ENCODE measurements at regions not wholly inside any gene's neighbourhood (a gene's known extent, or its start where the extent isn't known, plus 50 kb on each side); places are given as distances from the start of the nearest gene placed in this dataset.

DNA sequence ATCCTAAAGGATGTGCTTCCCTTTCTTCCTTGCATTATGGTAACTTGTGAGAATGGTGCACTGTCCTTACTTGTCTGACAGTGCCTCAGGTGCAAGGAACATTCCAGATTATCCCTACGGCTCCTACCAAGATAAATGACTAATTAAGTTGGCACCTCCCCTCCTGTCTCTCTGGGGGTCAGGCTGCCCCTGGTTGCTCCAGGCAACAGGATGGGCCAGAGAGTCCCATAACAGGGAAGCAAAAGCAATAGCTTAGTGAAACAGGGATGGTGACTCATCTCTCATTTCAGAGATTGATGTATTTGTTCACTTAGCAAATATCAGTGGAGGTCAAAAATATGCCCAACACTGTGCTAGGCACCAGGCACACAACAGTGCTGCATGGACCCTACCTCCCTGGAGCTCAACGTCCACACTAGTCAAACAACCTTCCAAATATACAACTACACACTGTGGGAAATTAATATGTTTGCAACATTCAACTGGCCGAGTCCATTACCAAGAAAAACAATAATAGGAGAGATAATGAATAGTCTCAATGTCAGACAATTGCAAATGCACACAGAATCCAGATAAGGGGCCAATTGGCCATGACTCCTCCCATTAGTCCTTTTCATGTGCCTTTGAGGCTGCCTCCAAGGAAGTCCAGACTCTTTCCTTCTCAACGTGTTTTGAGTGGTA, 249.0 kb downstream of the TLE3 start:
- Histone ChIP-seq H3K27ac (ENCODE audit: low read depth, low read length) (no peak overlapping the region), H3K9ac (ENCODE audit: low read length in 5 of 5) (no peak overlapping the region), H3K9me3 (ENCODE audit: control insufficient read depth in 5 of 5, low read length in 5 of 5) (peaks cover 0 to 5% (median 0%) of the 10 kb centered on the region in 5 donors), H3K36me3 (ENCODE audit: control insufficient read depth in 5 of 5, insufficient read depth in 5 of 5, low read length in 5 of 5) (no peaks in the 10 kb centered on the region), H3K4me3 (ENCODE audit: low read depth in 1 of 5, low read length in 5 of 5) (no peak overlapping the region), H3K27me3 (ENCODE audit: control insufficient read depth in 5 of 5, insufficient read depth in 4 of 5, low read length in 5 of 5) (peaks cover 0 to 8% (median 6%) of the 10 kb centered on the region in 5 donors), H3K4me1 (ENCODE audit: control insufficient read depth in 5 of 5, insufficient read depth in 5 of 5, low read length in 5 of 5) (no peaks in the 10 kb centered on the region)

DNA sequence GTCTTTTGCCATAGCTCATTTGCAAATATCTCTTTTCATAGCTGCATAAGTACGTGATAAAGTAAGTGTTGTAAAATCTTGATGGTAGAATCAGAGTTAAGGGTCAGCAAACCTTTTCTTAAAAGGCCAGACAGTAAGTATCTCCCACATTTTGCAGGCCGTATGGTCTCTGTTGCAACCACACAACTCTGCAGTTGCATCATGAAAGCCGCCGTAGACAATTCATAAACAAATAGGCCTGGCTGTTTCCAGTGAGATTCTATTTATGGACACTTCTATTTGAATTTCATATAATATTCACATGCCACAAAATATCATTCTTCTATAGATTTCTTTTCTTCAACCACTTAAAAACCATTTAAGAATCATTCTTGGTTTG, 248.5 kb downstream of the TLE3 start:
- H3K4me1 ChIP-seq (ENCODE audit: control insufficient read depth in 5 of 5, insufficient read depth in 5 of 5, low read length in 5 of 5) = no peaks in the 10 kb centered on the region
- no peak overlapping the region for H3K27ac ChIP-seq (ENCODE audit: low read depth, low read length)
- peaks cover 0 to 7% (median 3%) of the 10 kb centered on the region in 5 donors for H3K27me3 ChIP-seq (ENCODE audit: control insufficient read depth in 5 of 5, insufficient read depth in 4 of 5, low read length in 5 of 5)
- no peak overlapping the region for H3K4me3 ChIP-seq (ENCODE audit: low read depth in 1 of 5, low read length in 5 of 5)
- no peak overlapping the region for H3K9ac ChIP-seq (ENCODE audit: low read length in 5 of 5)
- H3K36me3 ChIP-seq (ENCODE audit: control insufficient read depth in 5 of 5, insufficient read depth in 5 of 5, low read length in 5 of 5) = no peaks in the 10 kb centered on the region
- H3K9me3 ChIP-seq (ENCODE audit: control insufficient read depth in 5 of 5, low read length in 5 of 5) = peaks cover 0 to 5% (median 0%) of the 10 kb centered on the region in 5 donors

DNA sequence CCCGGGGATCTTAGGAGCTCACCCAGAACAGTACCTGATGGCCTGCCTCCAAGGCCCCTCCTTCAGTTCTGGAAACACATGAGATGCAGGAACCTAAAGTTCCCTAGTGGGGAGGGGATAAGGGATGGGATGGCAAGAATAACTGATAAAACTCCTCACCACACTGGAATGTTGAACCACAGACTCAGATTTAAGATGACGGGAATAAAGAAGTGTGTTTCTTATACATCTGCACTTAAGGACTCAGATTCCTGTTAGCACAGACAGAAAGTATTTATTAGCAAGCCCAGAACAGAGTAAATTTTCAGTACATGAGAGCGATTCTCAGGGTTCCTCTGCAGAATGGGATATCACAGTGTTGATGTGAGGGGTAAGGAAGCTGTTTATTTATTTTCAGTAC, 245.2 kb downstream of the TLE3 start:
- Histone ChIP-seq H3K27me3 (ENCODE audit: control insufficient read depth in 5 of 5, insufficient read depth in 4 of 5, low read length in 5 of 5) (peaks cover 0 to 7% (median 2%) of the 10 kb centered on the region in 5 donors), H3K4me1 (ENCODE audit: control insufficient read depth in 5 of 5, insufficient read depth in 5 of 5, low read length in 5 of 5) (no peaks in the 10 kb centered on the region), H3K9me3 (ENCODE audit: control insufficient read depth in 5 of 5, low read length in 5 of 5) (peaks cover 0 to 3% (median 0%) of the 10 kb centered on the region in 5 donors), H3K4me3 (ENCODE audit: low read depth in 1 of 5, low read length in 5 of 5) (no peak overlapping the region), H3K9ac (ENCODE audit: low read length in 5 of 5) (no peak overlapping the region), H3K36me3 (ENCODE audit: control insufficient read depth in 5 of 5, insufficient read depth in 5 of 5, low read length in 5 of 5) (no peaks in the 10 kb centered on the region), H3K27ac (ENCODE audit: low read depth, low read length) (no peak overlapping the region)

DNA sequence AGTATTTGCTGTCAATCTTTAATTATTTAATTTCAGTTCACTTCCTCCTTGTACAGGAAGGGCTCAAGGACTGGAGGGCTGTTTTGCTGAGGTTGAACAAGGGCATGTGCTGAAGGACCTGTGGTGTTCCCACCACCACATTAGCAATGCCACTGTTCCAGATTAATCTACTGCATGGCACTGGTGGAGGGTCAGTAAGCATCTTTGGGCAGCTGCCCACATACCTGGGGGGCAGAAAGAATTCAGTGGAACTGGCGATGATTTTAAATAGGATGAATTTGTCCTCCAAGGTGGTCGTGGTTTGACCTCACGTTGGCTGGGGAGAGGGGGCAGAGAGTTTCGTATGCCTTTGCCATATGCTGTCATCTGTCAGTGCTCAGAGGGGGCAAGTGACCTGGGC, 244.8 kb downstream of the TLE3 start:
- no peaks in the 10 kb centered on the region for H3K9me3 ChIP-seq (ENCODE audit: control insufficient read depth in 5 of 5, low read length in 5 of 5)
- no peaks in the 10 kb centered on the region for H3K36me3 ChIP-seq (ENCODE audit: control insufficient read depth in 5 of 5, insufficient read depth in 5 of 5, low read length in 5 of 5)
- no peak overlapping the region for H3K9ac ChIP-seq (ENCODE audit: low read length in 5 of 5)
- peaks cover 0 to 7% (median 2%) of the 10 kb centered on the region in 5 donors for H3K27me3 ChIP-seq (ENCODE audit: control insufficient read depth in 5 of 5, insufficient read depth in 4 of 5, low read length in 5 of 5)
- no peak overlapping the region for H3K27ac ChIP-seq (ENCODE audit: low read depth, low read length)
- no peak overlapping the region for H3K4me3 ChIP-seq (ENCODE audit: low read depth in 1 of 5, low read length in 5 of 5)
- no peaks in the 10 kb centered on the region for H3K4me1 ChIP-seq (ENCODE audit: control insufficient read depth in 5 of 5, insufficient read depth in 5 of 5, low read length in 5 of 5)

DNA sequence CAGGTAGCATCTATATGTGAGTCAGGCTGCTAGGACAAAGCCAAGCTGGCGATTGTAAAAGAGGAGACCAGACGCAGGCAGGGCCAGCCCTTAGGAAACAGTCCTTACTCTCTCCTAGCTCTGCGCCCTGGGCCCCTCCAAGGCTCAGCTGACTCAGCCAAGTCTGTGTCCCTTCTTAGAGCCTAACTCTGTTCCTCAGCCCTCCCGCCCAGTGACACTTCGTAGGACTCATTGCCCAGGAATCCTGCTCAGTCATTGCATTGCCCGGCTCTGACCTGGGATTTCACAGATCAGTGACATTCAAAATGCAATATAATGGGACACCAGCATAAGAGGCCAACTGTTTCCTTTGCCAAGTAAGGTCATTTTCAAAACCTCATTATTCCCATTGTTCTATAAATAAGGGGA, 244.2 kb downstream of the TLE3 start:
- Histone ChIP-seq H3K4me1 (ENCODE audit: control insufficient read depth in 5 of 5, insufficient read depth in 5 of 5, low read length in 5 of 5) (no peaks in the 10 kb centered on the region), H3K4me3 (ENCODE audit: low read depth in 1 of 5, low read length in 5 of 5) (no peak overlapping the region), H3K36me3 (ENCODE audit: control insufficient read depth in 5 of 5, insufficient read depth in 5 of 5, low read length in 5 of 5) (no peaks in the 10 kb centered on the region), H3K27ac (ENCODE audit: low read depth, low read length) (no peak overlapping the region), H3K9ac (ENCODE audit: low read length in 5 of 5) (no peak overlapping the region), H3K9me3 (ENCODE audit: control insufficient read depth in 5 of 5, low read length in 5 of 5) (no peaks in the 10 kb centered on the region), H3K27me3 (ENCODE audit: control insufficient read depth in 5 of 5, insufficient read depth in 4 of 5, low read length in 5 of 5) (peaks cover 0 to 7% (median 2%) of the 10 kb centered on the region in 5 donors)

DNA sequence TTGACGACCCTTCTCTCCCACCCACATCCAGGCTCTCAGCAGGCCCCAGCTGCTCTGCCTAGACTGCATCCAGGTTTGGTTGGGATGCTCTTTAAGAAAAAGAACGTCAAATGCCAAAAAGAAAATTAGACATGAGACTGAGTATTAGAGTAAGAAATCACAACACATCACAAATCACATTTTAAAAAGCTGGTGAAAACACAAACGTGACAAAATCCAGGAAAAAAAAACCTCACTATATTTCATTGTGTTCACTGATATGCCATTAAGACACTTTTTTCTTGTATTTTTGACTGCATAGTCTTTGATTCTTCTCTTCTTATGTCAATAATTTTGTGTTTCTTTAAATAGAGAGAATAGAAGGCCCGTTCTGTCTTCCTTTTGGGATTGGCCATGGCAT, 243.7 kb downstream of the TLE3 start:
- peaks cover 0 to 6% (median 2%) of the 10 kb centered on the region in 5 donors for H3K27me3 ChIP-seq (ENCODE audit: control insufficient read depth in 5 of 5, insufficient read depth in 4 of 5, low read length in 5 of 5)
- no peaks in the 10 kb centered on the region for H3K9me3 ChIP-seq (ENCODE audit: control insufficient read depth in 5 of 5, low read length in 5 of 5)
- no peaks in the 10 kb centered on the region for H3K4me1 ChIP-seq (ENCODE audit: control insufficient read depth in 5 of 5, insufficient read depth in 5 of 5, low read length in 5 of 5)
- H3K27ac ChIP-seq (ENCODE audit: low read depth, low read length) = no peak overlapping the region
- no peak overlapping the region for H3K4me3 ChIP-seq (ENCODE audit: low read depth in 1 of 5, low read length in 5 of 5)
- H3K36me3 ChIP-seq (ENCODE audit: control insufficient read depth in 5 of 5, insufficient read depth in 5 of 5, low read length in 5 of 5) = no peaks in the 10 kb centered on the region
- no peak overlapping the region for H3K9ac ChIP-seq (ENCODE audit: low read length in 5 of 5)

DNA sequence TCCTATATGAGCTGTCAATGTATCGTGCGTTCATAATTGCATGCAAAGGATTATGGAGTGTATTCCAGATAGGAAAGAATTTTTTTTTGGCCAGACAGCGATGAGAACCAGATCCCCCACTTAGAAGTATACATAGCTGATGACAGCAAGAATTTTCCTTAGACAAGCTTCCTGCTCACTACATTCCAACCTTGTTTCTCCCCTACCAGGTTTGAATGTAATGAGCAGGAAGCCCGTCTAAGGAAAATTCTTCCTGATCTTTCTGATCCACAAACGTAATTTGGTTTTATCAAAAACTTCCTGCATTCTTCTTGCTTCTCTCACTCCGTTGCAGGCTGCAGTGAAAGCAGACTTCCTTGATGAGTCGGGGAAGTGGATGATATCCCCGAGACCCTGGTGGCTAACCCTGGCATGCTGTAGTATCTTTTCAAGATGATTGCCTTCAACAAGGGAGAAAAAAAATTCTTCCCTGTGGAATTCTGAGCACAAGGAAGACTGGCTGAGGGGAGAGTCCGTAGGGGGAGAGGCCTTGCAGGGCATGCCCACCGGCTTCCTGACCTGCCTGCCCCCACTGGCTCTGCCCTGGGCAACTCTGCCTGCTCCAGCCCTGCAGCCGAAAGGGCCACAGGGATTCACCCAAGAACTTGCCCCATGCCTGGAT, 243.1 kb downstream of the TLE3 start:
- Histone ChIP-seq H3K4me1 (ENCODE audit: control insufficient read depth in 5 of 5, insufficient read depth in 5 of 5, low read length in 5 of 5) (no peaks in the 10 kb centered on the region), H3K27ac (ENCODE audit: low read depth, low read length) (no peak overlapping the region)

DNA sequence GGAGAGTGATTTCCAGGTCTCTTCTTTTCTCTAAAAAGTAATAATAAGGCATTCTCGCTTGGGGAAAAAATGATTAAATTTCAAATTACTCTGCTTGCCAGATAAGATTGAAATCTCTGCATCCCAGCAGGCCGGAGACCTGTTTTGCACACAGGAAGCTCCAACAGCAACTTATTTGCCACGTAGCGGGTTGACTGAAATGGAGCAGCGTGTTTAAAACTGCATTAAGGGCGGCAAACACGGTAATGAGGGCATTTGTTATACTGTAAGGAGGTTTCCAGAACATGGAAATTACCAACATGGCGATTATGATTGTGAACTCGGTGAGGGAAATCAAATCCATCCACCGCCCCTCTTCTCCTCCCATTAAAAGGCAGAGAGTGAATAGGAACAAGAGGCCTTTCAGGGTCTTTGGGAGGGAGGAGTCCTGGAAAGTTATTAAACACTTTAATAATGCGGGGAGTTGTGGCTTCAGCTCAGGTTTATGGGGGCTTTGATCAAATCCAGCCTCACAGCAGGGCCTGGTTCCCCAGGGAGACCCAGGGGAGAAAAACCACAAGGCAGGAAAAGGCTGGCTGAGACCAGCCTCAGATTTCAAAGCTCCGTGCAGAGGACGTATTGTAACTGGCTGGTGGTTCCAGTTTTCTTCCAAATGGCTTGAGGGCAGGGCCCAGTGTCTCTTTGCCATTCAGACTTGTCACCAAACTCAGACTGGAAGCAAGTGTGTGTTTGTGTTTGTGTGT, 242.3 kb downstream of the TLE3 start:
- no peak overlapping the region for H3K4me3 ChIP-seq (ENCODE audit: low read depth in 1 of 5, low read length in 5 of 5)
- H3K9me3 ChIP-seq (ENCODE audit: control insufficient read depth in 5 of 5, low read length in 5 of 5) = no peaks in the 10 kb centered on the region
- no peak overlapping the region for H3K27ac ChIP-seq (ENCODE audit: low read depth, low read length)
- H3K36me3 ChIP-seq (ENCODE audit: control insufficient read depth in 5 of 5, insufficient read depth in 5 of 5, low read length in 5 of 5) = no peaks in the 10 kb centered on the region
- no peak overlapping the region for H3K9ac ChIP-seq (ENCODE audit: low read length in 5 of 5)
- no peaks in the 10 kb centered on the region for H3K4me1 ChIP-seq (ENCODE audit: control insufficient read depth in 5 of 5, insufficient read depth in 5 of 5, low read length in 5 of 5)
- H3K27me3 ChIP-seq (ENCODE audit: control insufficient read depth in 5 of 5, insufficient read depth in 4 of 5, low read length in 5 of 5) = peaks cover 0 to 6% (median 2%) of the 10 kb centered on the region in 5 donors

More for the DNA sequence above, 243.1 kb downstream of the TLE3 start:
- no peaks in the 10 kb centered on the region for H3K9me3 ChIP-seq (ENCODE audit: control insufficient read depth in 5 of 5, low read length in 5 of 5)
- no peaks in the 10 kb centered on the region for H3K36me3 ChIP-seq (ENCODE audit: control insufficient read depth in 5 of 5, insufficient read depth in 5 of 5, low read length in 5 of 5)
- no peak overlapping the region for H3K4me3 ChIP-seq (ENCODE audit: low read depth in 1 of 5, low read length in 5 of 5)
- peaks cover 0 to 6% (median 2%) of the 10 kb centered on the region in 5 donors for H3K27me3 ChIP-seq (ENCODE audit: control insufficient read depth in 5 of 5, insufficient read depth in 4 of 5, low read length in 5 of 5)
- no peak overlapping the region for H3K9ac ChIP-seq (ENCODE audit: low read length in 5 of 5)

DNA sequence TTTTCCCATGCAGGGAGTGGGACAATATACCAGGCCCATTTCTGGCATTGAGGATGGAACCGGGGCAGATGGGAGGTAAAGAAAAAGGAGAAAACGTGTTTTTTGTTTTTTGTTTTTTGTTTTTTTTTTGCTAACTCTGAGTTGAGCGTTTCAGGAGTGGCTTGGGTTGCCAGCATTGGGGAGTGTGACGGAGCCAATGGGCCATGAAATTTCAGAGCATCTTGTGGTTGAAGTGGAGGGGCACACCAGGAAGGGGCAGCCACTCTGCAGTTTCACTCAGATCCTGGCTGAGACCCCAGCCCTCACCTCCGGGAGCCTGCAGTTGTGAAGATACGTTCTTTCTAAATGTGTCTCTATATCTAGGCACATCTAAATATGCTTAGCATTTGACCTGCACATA, 240.5 kb downstream of the TLE3 start:
- no peaks in the 10 kb centered on the region for H3K9me3 ChIP-seq (ENCODE audit: control insufficient read depth in 5 of 5, low read length in 5 of 5)
- H3K36me3 ChIP-seq (ENCODE audit: control insufficient read depth in 5 of 5, insufficient read depth in 5 of 5, low read length in 5 of 5) = no peaks in the 10 kb centered on the region
- H3K4me1 ChIP-seq (ENCODE audit: control insufficient read depth in 5 of 5, insufficient read depth in 5 of 5, low read length in 5 of 5) = no peaks in the 10 kb centered on the region
- H3K9ac ChIP-seq (ENCODE audit: low read length in 5 of 5) = no peak overlapping the region
- H3K27ac ChIP-seq (ENCODE audit: low read depth, low read length) = no peak overlapping the region
- H3K27me3 ChIP-seq (ENCODE audit: control insufficient read depth in 5 of 5, insufficient read depth in 4 of 5, low read length in 5 of 5) = peaks cover 0 to 6% (median 2%) of the 10 kb centered on the region in 5 donors
- H3K4me3 ChIP-seq (ENCODE audit: low read depth in 1 of 5, low read length in 5 of 5) = no peak overlapping the region
